ENCODE measurements at regions not wholly inside any gene's neighbourhood (a gene's known extent, or its start where the extent isn't known, plus 50 kb on each side); places are given as distances from the start of the nearest gene placed in this dataset.

- no peak for TF ChIP-seq ELK1 (CRISPR knock-in tag; IDR thresholded peaks at IDR 0.05)
- TF ChIP-seq RBM34 (IDR thresholded peaks at IDR 0.05; ENCODE audit: borderline replicate concordance, insufficient read depth, low read length) = no peak
- no peak for TF ChIP-seq KLF10 (CRISPR knock-in tag; IDR thresholded peaks at IDR 0.05)
- no peak for TF ChIP-seq GABPB2 (CRISPR knock-in tag; conservative IDR thresholded peaks at IDR 0.05)
- TF ChIP-seq SNAPC5 (CRISPR knock-in tag; IDR thresholded peaks at IDR 0.05) = no peak
- TF ChIP-seq GTF3C2 (IDR thresholded peaks at IDR 0.05; ENCODE audit: borderline replicate concordance, extremely low read depth, insufficient read length) = no peak
- TF ChIP-seq PTBP1 (IDR thresholded peaks at IDR 0.05; ENCODE audit: low read depth, low read length) = no peak
- no peak for TF ChIP-seq PCBP1 (IDR thresholded peaks at IDR 0.05; ENCODE audit: low read depth, low read length, poor library complexity, severe bottlenecking)
- no peak for TF ChIP-seq HEY1 (CRISPR knock-in tag; IDR thresholded peaks at IDR 0.05; ENCODE audit: borderline replicate concordance)
- TF ChIP-seq ZNF165 (CRISPR knock-in tag; IDR thresholded peaks at IDR 0.05; ENCODE audit: borderline replicate concordance) = no peak
- no peak for TF ChIP-seq TOE1 (IDR thresholded peaks at IDR 0.05; ENCODE audit: borderline replicate concordance)
- TF ChIP-seq TOE1 (CRISPR knock-in tag; IDR thresholded peaks at IDR 0.05; ENCODE audit: borderline replicate concordance, low read depth) = no peak
- TF ChIP-seq ZNF384 (IDR thresholded peaks at IDR 0.05; ENCODE audit: low read depth, low read length) = peak; percentile 86
- no peak for TF ChIP-seq KAT2B (IDR thresholded peaks at IDR 0.05; ENCODE audit: low read depth, low read length)
These were observed 184.6 kb upstream of the JUN start (continued) for GRCh38 chr1:58968360-58968952.
